NCI-H345 treated with DMSO at 0.1 percent for 48 hours (cell line): ENCODE measurements at regions not wholly inside any gene's neighbourhood (a gene's known extent, or its start where the extent isn't known, plus 50 kb on each side); places are given as distances from the start of the nearest gene placed in this dataset.

Source experiments
- DNase-seq: peaks from one replicate; lab custom pipeline; 2025; ENCODE audit not compliant: unreplicated experiment; lab: John Stamatoyannopoulos, UW

GRCh38 chr5:158378931-158379330 lies 520.0 kb upstream of the CLINT1 start:
- no peak for DNase-seq

- DNase-seq, result no peak
These were observed 517.7 kb upstream of the CLINT1 start for GRCh38 chr5:158376679-158377078.

- DNase-seq, result no peak
These were observed 516.6 kb upstream of the CLINT1 start for GRCh38 chr5:158375531-158375930.

- no peak for DNase-seq
These were observed 514.9 kb upstream of the CLINT1 start for GRCh38 chr5:158373608-158374395.

GRCh38 chr5:158369241-158369640 lies 510.3 kb upstream of the CLINT1 start:
- DNase-seq, result no peak

- DNase-seq, result no peak
These were observed 509.7 kb upstream of the CLINT1 start for GRCh38 chr5:158368686-158369085.

- no peak for DNase-seq
These were observed 505.4 kb upstream of the CLINT1 start for GRCh38 chr5:158364367-158364766.

- no peak for DNase-seq
These were observed 496.0 kb upstream of the CLINT1 start for GRCh38 chr5:158354958-158355357.

GRCh38 chr5:158351485-158352125 lies 492.7 kb upstream of the CLINT1 start:
- peak; percentile 18 for DNase-seq

GRCh38 chr5:158349987-158350386 lies 491.0 kb upstream of the CLINT1 start:
- DNase-seq, result no peak

- no peak for DNase-seq
These were observed 485.4 kb upstream of the CLINT1 start for GRCh38 chr5:158344376-158344775.

GRCh38 chr5:158340608-158341007 lies 481.7 kb upstream of the CLINT1 start:
- no peak for DNase-seq

- DNase-seq, result no peak
These were observed 467.3 kb upstream of the CLINT1 start for GRCh38 chr5:158326256-158326655.

- DNase-seq, result no peak
These were observed 465.3 kb upstream of the CLINT1 start for GRCh38 chr5:158324236-158324635.

GRCh38 chr5:158322620-158323019 lies 463.7 kb upstream of the CLINT1 start:
- DNase-seq, result no peak

- DNase-seq, result no peak
These were observed 462.0 kb upstream of the CLINT1 start for GRCh38 chr5:158320934-158321333.

- DNase-seq, result no peak
These were observed 461.3 kb upstream of the CLINT1 start for GRCh38 chr5:158320178-158320674.

- no peak for DNase-seq
These were observed 458.6 kb upstream of the CLINT1 start for GRCh38 chr5:158317507-158317906.

- DNase-seq, result no peak
These were observed 455.0 kb upstream of the CLINT1 start for GRCh38 chr5:158313733-158314464.

GRCh38 chr5:158313027-158313732 lies 454.2 kb upstream of the CLINT1 start:
- DNase-seq, result no peak
